Stomach (tissue), 4 donors: ENCODE measurements at regions not wholly inside any gene's neighbourhood (a gene's known extent, or its start where the extent isn't known, plus 50 kb on each side); places are given as distances from the start of the nearest gene placed in this dataset.

Experiments used
- EP300 ChIP-seq: sonication (generic); formaldehyde crosslinking; IDR thresholded peaks from one replicate; pipeline ENCODE4 v1.6.1; 2017; ENCODE audit warnings: antibody characterized with exemption
- POLR2A ChIP-seq, 4 donors: fragments of 450-650 bp; IDR thresholded peaks; one replicate each; pipeline ENCODE4 v1.6.1; 2016; ENCODE audit warnings: antibody characterized with exemption in 4 of 4, control low read depth in 2 of 4, mild to moderate bottlenecking in 1 of 4, moderate library complexity in 1 of 4
- POLR2AphosphoS5 ChIP-seq, 3 donors: sonication (generic); formaldehyde crosslinking; IDR thresholded peaks; one replicate each; pipeline ENCODE4 v1.6.1; 2016; ENCODE audit warnings: antibody characterized with exemption in 3 of 3
- TF ChIP-seq, protein P1 (sequence below), 7 experiments: fragments of 450-650 bp in 4 of 7; fragments of 200-600 bp in 3 of 7; sonication (generic) in 3 of 7; IDR thresholded peaks; one replicate each; pipeline ENCODE4 v1.5.1; 2016 to 2019; ENCODE audit warnings: antibody characterized with exemption in 7 of 7, control low read depth in 2 of 7, mild to moderate bottlenecking in 1 of 7

DNA sequence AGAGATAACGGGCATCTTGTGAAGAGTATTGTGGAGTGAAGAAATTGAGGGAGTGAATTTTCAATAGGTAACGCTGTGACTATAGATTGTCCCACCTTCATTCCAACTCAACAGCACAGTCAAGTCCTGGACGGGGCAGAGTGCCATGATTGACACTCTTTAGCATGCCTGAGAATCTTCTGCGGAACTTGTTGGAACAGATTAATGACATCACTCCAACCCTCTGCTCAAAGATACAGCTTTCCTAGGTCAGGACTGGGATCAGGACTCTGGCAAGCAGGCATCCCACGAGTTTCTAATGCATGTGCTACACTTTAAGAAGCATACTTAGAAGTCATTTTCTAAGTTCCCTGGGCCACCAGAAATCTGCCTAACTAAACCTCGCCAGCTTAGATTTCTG lies 267.6 kb upstream of the CFAP20DC start:
- TF ChIP-seq, protein P1, sequence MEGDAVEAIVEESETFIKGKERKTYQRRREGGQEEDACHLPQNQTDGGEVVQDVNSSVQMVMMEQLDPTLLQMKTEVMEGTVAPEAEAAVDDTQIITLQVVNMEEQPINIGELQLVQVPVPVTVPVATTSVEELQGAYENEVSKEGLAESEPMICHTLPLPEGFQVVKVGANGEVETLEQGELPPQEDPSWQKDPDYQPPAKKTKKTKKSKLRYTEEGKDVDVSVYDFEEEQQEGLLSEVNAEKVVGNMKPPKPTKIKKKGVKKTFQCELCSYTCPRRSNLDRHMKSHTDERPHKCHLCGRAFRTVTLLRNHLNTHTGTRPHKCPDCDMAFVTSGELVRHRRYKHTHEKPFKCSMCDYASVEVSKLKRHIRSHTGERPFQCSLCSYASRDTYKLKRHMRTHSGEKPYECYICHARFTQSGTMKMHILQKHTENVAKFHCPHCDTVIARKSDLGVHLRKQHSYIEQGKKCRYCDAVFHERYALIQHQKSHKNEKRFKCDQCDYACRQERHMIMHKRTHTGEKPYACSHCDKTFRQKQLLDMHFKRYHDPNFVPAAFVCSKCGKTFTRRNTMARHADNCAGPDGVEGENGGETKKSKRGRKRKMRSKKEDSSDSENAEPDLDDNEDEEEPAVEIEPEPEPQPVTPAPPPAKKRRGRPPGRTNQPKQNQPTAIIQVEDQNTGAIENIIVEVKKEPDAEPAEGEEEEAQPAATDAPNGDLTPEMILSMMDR (IDR thresholded peaks at IDR 0.05) = no peak
- TF ChIP-seq POLR2AphosphoS5 (IDR thresholded peaks at IDR 0.05) = no peak
- no peak for TF ChIP-seq POLR2A (IDR thresholded peaks at IDR 0.05)
- no peak for TF ChIP-seq EP300
